Mesenchymal stem cell (in vitro differentiated cells and primary cell): ENCODE measurements at regions not wholly inside any gene's neighbourhood (a gene's known extent, or its start where the extent isn't known, plus 50 kb on each side); places are given as distances from the start of the nearest gene placed in this dataset.
A peak's percentile ranks its signal among the peaks of the same experiment; 100 is the strongest.

Experiments
- DNase-seq: peaks from one replicate; pipeline ENCODE4 v3.0.0-alpha.2; 2013
- H2AFZ ChIP-seq: one replicate; pipeline ENCODE4 v1.6.1; 2013; ENCODE audit warnings: low read depth, mild to moderate bottlenecking, control low read depth, inconsistent platforms, low read length, moderate library complexity
- H2AK5ac ChIP-seq: 2 replicates; pipeline ENCODE4 v1.6.1; 2013; ENCODE audit warnings: low read length, moderate library complexity, mild to moderate bottlenecking, inconsistent platforms; ENCODE audit not compliant: severe bottlenecking
- H2BK120ac ChIP-seq: one replicate; pipeline ENCODE4 v1.6.1; 2013; ENCODE audit warnings: low read depth, mild to moderate bottlenecking, inconsistent platforms, low read length, moderate library complexity
- H2BK12ac ChIP-seq, 2 experiments: one replicate each; pipeline ENCODE4 v1.6.1; 2013; ENCODE audit warnings: inconsistent platforms in 2 of 2, low read length in 2 of 2, mild to moderate bottlenecking in 2 of 2, moderate library complexity in 2 of 2, control low read depth in 1 of 2
- H2BK15ac ChIP-seq: one replicate; pipeline ENCODE4 v1.6.1; 2013; ENCODE audit warnings: mild to moderate bottlenecking, low read depth, inconsistent platforms; ENCODE audit not compliant: poor library complexity, severe bottlenecking
- H2BK5ac ChIP-seq: 2 replicates; pipeline ENCODE4 v1.6.1; 2013; ENCODE audit warnings: low read depth, mild to moderate bottlenecking, low read length, control low read depth, inconsistent platforms; ENCODE audit not compliant: poor library complexity, severe bottlenecking
- H3K14ac ChIP-seq, 2 experiments: one replicate each; pipeline ENCODE4 v1.6.1; 2013; ENCODE audit warnings: inconsistent platforms in 2 of 2, low read length in 2 of 2, control low read depth in 1 of 2, mild to moderate bottlenecking in 1 of 2, moderate library complexity in 1 of 2
- H3K18ac ChIP-seq, 2 experiments: one replicate each; pipeline ENCODE4 v1.6.1; 2013; ENCODE audit warnings: inconsistent platforms in 2 of 2, low read length in 2 of 2, control low read depth in 1 of 2, low read depth in 1 of 2, mild to moderate bottlenecking in 1 of 2
- H3K23ac ChIP-seq, 2 experiments: one replicate each; pipeline ENCODE4 v1.6.1; 2013; ENCODE audit warnings: inconsistent platforms in 2 of 2, low read length in 2 of 2, mild to moderate bottlenecking in 2 of 2, moderate library complexity in 2 of 2, control low read depth in 1 of 2
- H3K27ac ChIP-seq: 2 replicates; pipeline ENCODE4 v1.5.1; 2013; ENCODE audit warnings: mild to moderate bottlenecking, moderate library complexity, low read length, control low read depth, inconsistent platforms; ENCODE audit not compliant: poor library complexity, severe bottlenecking
- H3K27me3 ChIP-seq, 2 experiments: 2 replicates each; pipeline versions ENCODE4 v1.6.1 to v1.7.0; 2013; ENCODE audit warnings: low read length in 2 of 2, mild to moderate bottlenecking in 2 of 2, moderate library complexity in 2 of 2, control low read depth in 1 of 2, inconsistent platforms in 1 of 2; ENCODE audit not compliant: control insufficient read depth in 1 of 2, insufficient read depth in 1 of 2
- H3K36me3 ChIP-seq, 2 experiments: 2 replicates each; pipeline versions ENCODE4 v1.6.1 to v1.7.0; 2013; ENCODE audit warnings: low read length in 2 of 2, control low read depth in 1 of 2, inconsistent platforms in 1 of 2, low read depth in 1 of 2, mild to moderate bottlenecking in 1 of 2; ENCODE audit not compliant: insufficient read depth in 2 of 2, control insufficient read depth in 1 of 2
- H3K4ac ChIP-seq, 2 experiments: one replicate each; pipeline ENCODE4 v1.6.1; 2013; ENCODE audit warnings: inconsistent platforms in 2 of 2, low read length in 2 of 2, mild to moderate bottlenecking in 2 of 2, moderate library complexity in 2 of 2, control low read depth in 1 of 2, low read depth in 1 of 2
- H3K4me1 ChIP-seq: 2 replicates; pipeline ENCODE4 v1.6.1; 2013; ENCODE audit warnings: low read depth, low read length, control low read depth; ENCODE audit not compliant: control insufficient read depth, insufficient read depth
- H3K4me2 ChIP-seq: 2 replicates; pipeline ENCODE4 v1.6.1; 2013; ENCODE audit warnings: low read length, mild to moderate bottlenecking, inconsistent platforms; ENCODE audit not compliant: poor library complexity, severe bottlenecking
- H3K4me3 ChIP-seq, 2 experiments: 2 replicates each; pipeline versions ENCODE4 v1.5.1 to v1.7.0; 2013; ENCODE audit warnings: low read length in 2 of 2, mild to moderate bottlenecking in 2 of 2, control low read depth in 1 of 2, low read depth in 1 of 2; ENCODE audit not compliant: insufficient read depth in 1 of 2
- H3K79me1 ChIP-seq: replicated peaks from 2 replicates; pipeline ENCODE4 v1.6.1; 2013; ENCODE audit warnings: mild to moderate bottlenecking, control low read depth, low read length, inconsistent platforms; ENCODE audit not compliant: poor library complexity, severe bottlenecking
- H3K9ac ChIP-seq: 2 replicates; pipeline ENCODE4 v1.7.0; 2013; ENCODE audit warnings: mild to moderate bottlenecking, low read length, moderate library complexity
- H3K9me3 ChIP-seq: 2 replicates; pipeline ENCODE4 v1.7.0; 2013; ENCODE audit warnings: mild to moderate bottlenecking, low read length; ENCODE audit not compliant: control insufficient read depth
- H4K8ac ChIP-seq: one replicate; pipeline ENCODE4 v1.6.1; 2013; ENCODE audit warnings: inconsistent platforms, mild to moderate bottlenecking, low read length, moderate library complexity
- H4K91ac ChIP-seq: one replicate; pipeline ENCODE4 v1.6.1; 2013; ENCODE audit warnings: mild to moderate bottlenecking, low read length, inconsistent platforms
- WGBS: methylation state at CpG from one replicate; pipeline ENCODE4 v1.1.7; 2013; ENCODE audit warnings: mixed read lengths; 5-methylcytosine and 5-hydroxymethylcytosine counted together

DNA sequence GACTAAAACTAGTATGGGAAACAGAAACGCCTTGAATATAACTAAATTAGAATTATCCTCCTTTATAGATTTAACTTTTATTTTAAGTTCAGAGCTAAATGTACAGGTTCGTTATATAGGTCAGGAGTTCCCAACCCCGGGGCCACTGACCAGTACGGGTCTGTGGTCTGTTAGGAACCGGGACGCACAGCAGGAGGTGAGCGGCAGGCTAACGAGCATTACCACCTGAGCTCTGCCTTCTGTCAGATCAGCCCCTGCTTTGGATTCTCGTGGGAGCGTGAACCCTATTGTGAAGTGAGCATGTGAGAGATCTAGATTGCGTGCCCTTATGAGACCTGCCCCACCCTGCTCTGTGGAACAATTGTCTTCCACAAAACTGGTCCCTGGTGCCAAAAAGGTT is 51.0 kb downstream of the FAT4 start:
- Histone ChIP-seq H2BK12ac (no peak overlapping the region), H3K4me2 (no peak overlapping the region), H2AFZ (no peak overlapping the region), H3K23ac (no peak overlapping the region), H2BK15ac (no peak overlapping the region), H4K91ac (no peak overlapping the region), H2BK5ac (no peak overlapping the region), H3K18ac (no peak overlapping the region), H3K14ac (no peak overlapping the region), H3K4me1 (no peaks in the 10 kb centered on the region), H3K27me3 (no peaks in the 10 kb centered on the region), H3K4ac (no peak overlapping the region), H3K27ac (no peak overlapping the region), H3K9me3 (no peaks in the 10 kb centered on the region), H4K8ac (no peak overlapping the region), H2BK120ac (no peak overlapping the region), H3K36me3 (no peaks in the 10 kb centered on the region), H3K9ac (no peak overlapping the region), H3K79me1 (peaks cover 3% of the 10 kb centered on the region), H2AK5ac (no peak overlapping the region), H3K4me3 (no peak overlapping the region)
- DNase-seq = no peak
- WGBS = 97% methylated on average over 10 of the region's 11 CpGs

DNA sequence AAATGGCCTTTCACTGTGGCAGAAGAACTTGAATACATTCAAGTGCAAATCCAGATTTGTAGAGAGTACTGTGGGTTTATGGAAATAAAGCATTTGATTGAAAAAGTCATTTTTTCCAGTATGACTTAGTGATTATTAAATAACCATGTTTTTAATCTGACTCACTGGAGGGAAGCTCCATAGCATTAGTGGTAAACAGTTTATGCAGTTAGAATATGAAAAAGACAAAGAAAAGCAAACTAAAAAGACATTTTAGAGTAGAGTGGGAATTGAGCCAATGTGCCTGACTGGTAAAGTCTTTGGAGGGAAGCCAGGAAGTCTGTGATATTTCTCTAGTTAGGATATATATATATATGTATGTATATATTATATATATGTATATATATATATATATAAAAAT is 53.4 kb downstream of the FAT4 start:
- H3K36me3 ChIP-seq = no peaks in the 10 kb centered on the region
- no peak overlapping the region for H2AK5ac ChIP-seq
- no peak overlapping the region for H4K91ac ChIP-seq
- peak overlapping the region; percentile 91 for H3K9ac ChIP-seq
- peak; percentile 19 for DNase-seq
- no peak overlapping the region for H3K4me2 ChIP-seq
- no peaks in the 10 kb centered on the region for H3K27me3 ChIP-seq
- no peak overlapping the region for H3K27ac ChIP-seq
- no peaks in the 10 kb centered on the region for H3K4me1 ChIP-seq
- H2BK120ac ChIP-seq = no peak overlapping the region
- peaks cover 7% of the 10 kb centered on the region for H3K79me1 ChIP-seq
- no peak overlapping the region for H3K23ac ChIP-seq
- no peak overlapping the region for H2AFZ ChIP-seq
- H3K9me3 ChIP-seq = no peaks in the 10 kb centered on the region
- no peak overlapping the region for H3K18ac ChIP-seq
- no peak overlapping the region for H2BK15ac ChIP-seq
- H2BK12ac ChIP-seq = no peak overlapping the region
- H3K4me3 ChIP-seq = peak overlapping the region in 1 of 2 experiments; percentile 76
- H2BK5ac ChIP-seq = no peak overlapping the region
- H4K8ac ChIP-seq = no peak overlapping the region
- H3K4ac ChIP-seq = no peak overlapping the region
- no peak overlapping the region for H3K14ac ChIP-seq

DNA sequence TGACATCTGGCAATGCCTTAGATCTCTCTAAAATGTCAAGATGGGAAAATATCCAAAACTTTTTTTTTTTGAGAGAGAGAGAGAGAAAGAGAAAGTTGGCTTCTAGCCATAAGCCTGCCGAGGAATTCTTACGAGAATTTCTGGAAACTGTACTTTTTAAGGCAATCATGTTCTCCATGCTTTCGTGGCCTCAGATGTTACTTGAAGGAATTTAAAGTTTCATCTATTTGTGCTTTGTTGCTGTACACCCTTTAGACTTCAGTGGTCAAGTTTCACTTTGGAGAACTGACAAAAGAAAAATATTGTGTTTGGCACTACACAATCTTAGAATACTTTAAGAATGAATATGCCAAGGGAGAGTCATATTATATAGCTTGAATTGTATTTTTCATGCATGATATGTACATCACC is 53.9 kb downstream of the FAT4 start:
- Histone ChIP-seq H3K27me3 (no peaks in the 10 kb centered on the region), H3K27ac (peak overlapping the region; percentile 48), H4K91ac (no peak overlapping the region), H3K4ac (no peak overlapping the region), H3K14ac (no peak overlapping the region), H2BK5ac (no peak overlapping the region), H3K4me2 (no peak overlapping the region), H3K18ac (no peak overlapping the region), H3K36me3 (no peaks in the 10 kb centered on the region), H4K8ac (no peak overlapping the region), H2AFZ (no peak overlapping the region), H2BK15ac (no peak overlapping the region), H2AK5ac (no peak overlapping the region), H3K4me3 (peak overlapping the region in 1 of 2 experiments; percentile 76), H2BK12ac (no peak overlapping the region), H3K79me1 (peaks cover 7% of the 10 kb centered on the region), H3K9ac (peak overlapping the region; percentile 91), H3K4me1 (no peaks in the 10 kb centered on the region), H3K9me3 (no peaks in the 10 kb centered on the region), H3K23ac (no peak overlapping the region), H2BK120ac (no peak overlapping the region)
- WGBS = 79% methylated on average over 3 of the region's 3 CpGs
- peak; percentile 52 for DNase-seq

DNA sequence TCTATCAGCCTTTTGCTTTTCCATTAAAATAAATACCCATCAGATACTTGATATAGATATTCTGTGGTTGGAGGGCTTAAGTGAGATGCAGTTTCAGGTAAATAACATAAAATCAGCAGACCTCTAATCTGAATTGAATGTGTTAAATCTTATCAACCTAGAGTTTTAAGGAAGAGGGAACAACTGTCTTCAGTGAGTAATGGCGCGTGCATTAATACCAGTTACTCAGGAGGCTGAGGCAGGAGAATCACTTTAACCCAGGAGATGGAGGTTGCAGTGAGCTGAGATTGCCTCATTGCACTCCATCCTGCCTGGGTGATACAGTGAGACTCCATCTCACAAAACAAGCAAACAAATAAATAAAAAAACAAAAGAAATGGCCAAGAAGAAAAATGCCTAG is 54.3 kb downstream of the FAT4 start:
- Histone ChIP-seq H3K23ac (no peak overlapping the region), H3K79me1 (peaks cover 7% of the 10 kb centered on the region), H2BK15ac (no peak overlapping the region), H3K4me2 (no peak overlapping the region), H2BK120ac (no peak overlapping the region), H3K4me1 (no peaks in the 10 kb centered on the region), H2AK5ac (no peak overlapping the region), H2BK12ac (no peak overlapping the region), H3K27ac (peak overlapping the region; percentile 33), H4K8ac (no peak overlapping the region), H3K9ac (peak overlapping the region; percentile 91), H2BK5ac (no peak overlapping the region), H3K4ac (no peak overlapping the region), H3K14ac (no peak overlapping the region), H3K27me3 (no peaks in the 10 kb centered on the region), H3K4me3 (peak overlapping the region in 1 of 2 experiments; percentile 76), H2AFZ (no peak overlapping the region), H3K36me3 (no peaks in the 10 kb centered on the region), H4K91ac (no peak overlapping the region), H3K18ac (no peak overlapping the region), H3K9me3 (no peaks in the 10 kb centered on the region)
- 100% methylated on average over 2 of the region's 2 CpGs for WGBS
- no peak for DNase-seq
